BE2C (cell line): ENCODE measurements at regions not wholly inside any gene's neighbourhood (a gene's known extent, or its start where the extent isn't known, plus 50 kb on each side); places are given as distances from the start of the nearest gene placed in this dataset.

ENCODE experiments used
- DNase-seq: peaks from one replicate; pipeline ENCODE4 v3.0.0-alpha.2; 2020
- H3K27me3 ChIP-seq: fragments of 250-450 bp; sonication (Bioruptor Pico); 2 replicates; pipeline ENCODE4 v1.5.1; 2020; ENCODE audit warnings: mild to moderate bottlenecking
- H3K36me3 ChIP-seq: fragments of 250-450 bp; sonication (Bioruptor Pico); 2 replicates; pipeline ENCODE4 v1.5.1; 2020; ENCODE audit warnings: mild to moderate bottlenecking
- H3K4me1 ChIP-seq: fragments of 250-450 bp; sonication (Bioruptor Pico); 2 replicates; pipeline ENCODE4 v1.5.1; 2020
- H3K4me3 ChIP-seq: 2 replicates; pipeline ENCODE4 v1.5.1; 2011; ENCODE audit warnings: low read depth, low read length
- H3K9me3 ChIP-seq: fragments of 250-450 bp; sonication (Bioruptor Pico); 2 replicates; pipeline ENCODE4 v1.5.1; 2020
- CTCF ChIP-seq: IDR thresholded peaks from 2 replicates; pipeline ENCODE4 v1.5.1; 2012; ENCODE audit warnings: mild to moderate bottlenecking, low read depth, low read length

- no peaks in the 10 kb centered on the region for H3K4me1 ChIP-seq
- no peaks in the 10 kb centered on the region for H3K9me3 ChIP-seq
- DNase-seq, result no peak
- H3K27me3 ChIP-seq, result no peaks in the 10 kb centered on the region
- no peak overlapping the region for H3K4me3 ChIP-seq
- H3K36me3 ChIP-seq, result no peaks in the 10 kb centered on the region
- no peak for TF ChIP-seq CTCF
These were observed 298.1 kb downstream of the CBLN2 start for GRCh38 chr18:72246076-72246475.

GRCh38 chr18:72235422-72235821, 308.7 kb downstream of the CBLN2 start:
- no peak for DNase-seq
- Histone ChIP-seq H3K36me3 (no peaks in the 10 kb centered on the region), H3K4me1 (no peaks in the 10 kb centered on the region), H3K27me3 (no peaks in the 10 kb centered on the region), H3K9me3 (no peaks in the 10 kb centered on the region), H3K4me3 (no peak overlapping the region)
- TF ChIP-seq CTCF, result no peak

GRCh38 chr18:72233106-72233505, 311.0 kb downstream of the CBLN2 start:
- DNase-seq, result no peak
- Histone ChIP-seq H3K36me3 (no peaks in the 10 kb centered on the region), H3K27me3 (no peaks in the 10 kb centered on the region), H3K9me3 (no peaks in the 10 kb centered on the region), H3K4me3 (no peak overlapping the region), H3K4me1 (no peaks in the 10 kb centered on the region)
- TF ChIP-seq CTCF, result no peak

- TF ChIP-seq CTCF, result no peak
- Histone ChIP-seq H3K27me3 (no peaks in the 10 kb centered on the region), H3K36me3 (no peaks in the 10 kb centered on the region), H3K4me3 (no peak overlapping the region), H3K9me3 (no peaks in the 10 kb centered on the region), H3K4me1 (no peaks in the 10 kb centered on the region)
- DNase-seq, result no peak
These were observed 311.5 kb downstream of the CBLN2 start for GRCh38 chr18:72232644-72233043.

GRCh38 chr18:72225958-72226357, 318.2 kb downstream of the CBLN2 start:
- no peaks in the 10 kb centered on the region for H3K27me3 ChIP-seq
- H3K4me1 ChIP-seq, result no peaks in the 10 kb centered on the region
- H3K36me3 ChIP-seq, result no peaks in the 10 kb centered on the region
- no peak for DNase-seq
- H3K4me3 ChIP-seq, result no peak overlapping the region
- no peak for TF ChIP-seq CTCF
- no peaks in the 10 kb centered on the region for H3K9me3 ChIP-seq

- Histone ChIP-seq H3K4me1 (no peaks in the 10 kb centered on the region), H3K27me3 (no peaks in the 10 kb centered on the region), H3K9me3 (no peaks in the 10 kb centered on the region), H3K4me3 (no peak overlapping the region), H3K36me3 (no peaks in the 10 kb centered on the region)
- no peak for TF ChIP-seq CTCF
- no peak for DNase-seq
These were observed 320.4 kb downstream of the CBLN2 start for GRCh38 chr18:72223733-72224132.
